22Rv1 (cell line): ENCODE measurements at regions not wholly inside any gene's neighbourhood (a gene's known extent, or its start where the extent isn't known, plus 50 kb on each side); places are given as distances from the start of the nearest gene placed in this dataset.

Source experiments
- H3K27ac ChIP-seq: fragments of 450-650 bp; 2 replicates; pipeline ENCODE4 v1.5.1; 2017
- CTCF ChIP-seq: fragments of 450-650 bp; IDR thresholded peaks from 2 replicates; pipeline ENCODE4 v1.5.1; 2017; ENCODE audit warnings: mild to moderate bottlenecking
- ZFX ChIP-seq: fragments of 450-650 bp; IDR thresholded peaks from 2 replicates; pipeline ENCODE4 v1.6.1; 2017; ENCODE audit warnings: antibody characterized with exemption, borderline replicate concordance

GRCh38 chr7:69177941-69178494, 420.3 kb upstream of the AUTS2 start:
- TF ChIP-seq ZFX, result no peak
- TF ChIP-seq CTCF, result no peak
- H3K27ac ChIP-seq, result no peak overlapping the region

- no peak overlapping the region for H3K27ac ChIP-seq
- TF ChIP-seq CTCF, result no peak
- TF ChIP-seq ZFX, result no peak
Measured at GRCh38 chr7:69180662-69181061, 417.6 kb upstream of the AUTS2 start.

- TF ChIP-seq CTCF, result no peak
- no peak for TF ChIP-seq ZFX
- H3K27ac ChIP-seq, result no peak overlapping the region
Measured at GRCh38 chr7:69182596-69183467, 415.4 kb upstream of the AUTS2 start.

- TF ChIP-seq CTCF (no peak), ZFX (no peak)
- H3K27ac ChIP-seq, result no peak overlapping the region
Measured at GRCh38 chr7:69184339-69184738, 413.9 kb upstream of the AUTS2 start.

- no peak overlapping the region for H3K27ac ChIP-seq
- TF ChIP-seq ZFX (no peak), CTCF (no peak)
Measured at GRCh38 chr7:69185170-69185569, 413.1 kb upstream of the AUTS2 start.

- H3K27ac ChIP-seq, result no peak overlapping the region
- TF ChIP-seq CTCF (no peak), ZFX (no peak)
Measured at GRCh38 chr7:69186974-69187373, 411.3 kb upstream of the AUTS2 start.

- TF ChIP-seq ZFX (no peak), CTCF (no peak)
- no peak overlapping the region for H3K27ac ChIP-seq
Measured at GRCh38 chr7:69187824-69188333, 410.4 kb upstream of the AUTS2 start.
